ENCODE measurements at regions not wholly inside any gene's neighbourhood (a gene's known extent, or its start where the extent isn't known, plus 50 kb on each side); places are given as distances from the start of the nearest gene placed in this dataset.

DNA sequence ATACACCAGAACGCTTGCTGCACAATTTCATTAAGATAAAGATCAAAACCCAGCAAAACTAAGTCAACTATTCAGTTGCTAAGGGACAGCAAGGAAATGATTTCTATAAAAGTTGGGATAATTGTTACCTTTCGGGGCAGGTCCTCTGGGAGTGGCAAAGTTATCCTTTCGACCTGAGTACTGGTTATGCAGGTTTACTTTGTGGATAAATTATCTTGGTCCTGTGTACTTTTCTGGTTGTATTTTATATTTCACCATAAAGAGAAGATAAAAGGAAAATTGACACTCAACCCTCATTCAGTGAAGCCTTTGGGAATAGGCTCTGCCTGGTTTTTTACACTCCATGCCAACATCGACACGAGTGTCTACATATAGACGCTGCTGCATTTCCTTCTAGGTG is 146.5 kb downstream of the SYK start:
- H3K27me3 ChIP-seq (ENCODE audit: control insufficient read depth in 1 of 2, insufficient read depth in 2 of 2, low read length in 2 of 2), result no peaks in the 10 kb centered on the region
- H3K4me1 ChIP-seq (ENCODE audit: control insufficient read depth, insufficient read depth, low read length), result no peaks in the 10 kb centered on the region
- no peak overlapping the region for H3K4me3 ChIP-seq (ENCODE audit: low read length in 2 of 2)
- no peaks in the 10 kb centered on the region for H3K36me3 ChIP-seq (ENCODE audit: control insufficient read depth in 2 of 2, insufficient read depth in 2 of 2, low read length in 2 of 2)
- no peaks in the 10 kb centered on the region for H3K9me3 ChIP-seq (ENCODE audit: control insufficient read depth in 2 of 2, low read length in 2 of 2)
- H3K9ac ChIP-seq (ENCODE audit: low read length in 2 of 2), result no peak overlapping the region
- no peak overlapping the region for H3K27ac ChIP-seq (ENCODE audit: low read length)

GRCh38 chr9:90950600-90950999 is 149.0 kb downstream of the SYK start:
- Histone ChIP-seq H3K27me3 (ENCODE audit: control insufficient read depth in 1 of 2, insufficient read depth in 2 of 2, low read length in 2 of 2) (no peaks in the 10 kb centered on the region), H3K9me3 (ENCODE audit: control insufficient read depth in 2 of 2, low read length in 2 of 2) (no peaks in the 10 kb centered on the region), H3K4me3 (ENCODE audit: low read length in 2 of 2) (no peak overlapping the region), H3K36me3 (ENCODE audit: control insufficient read depth in 2 of 2, insufficient read depth in 2 of 2, low read length in 2 of 2) (no peaks in the 10 kb centered on the region), H3K27ac (ENCODE audit: low read length) (no peak overlapping the region), H3K9ac (ENCODE audit: low read length in 2 of 2) (no peak overlapping the region), H3K4me1 (ENCODE audit: control insufficient read depth, insufficient read depth, low read length) (no peaks in the 10 kb centered on the region)

DNA sequence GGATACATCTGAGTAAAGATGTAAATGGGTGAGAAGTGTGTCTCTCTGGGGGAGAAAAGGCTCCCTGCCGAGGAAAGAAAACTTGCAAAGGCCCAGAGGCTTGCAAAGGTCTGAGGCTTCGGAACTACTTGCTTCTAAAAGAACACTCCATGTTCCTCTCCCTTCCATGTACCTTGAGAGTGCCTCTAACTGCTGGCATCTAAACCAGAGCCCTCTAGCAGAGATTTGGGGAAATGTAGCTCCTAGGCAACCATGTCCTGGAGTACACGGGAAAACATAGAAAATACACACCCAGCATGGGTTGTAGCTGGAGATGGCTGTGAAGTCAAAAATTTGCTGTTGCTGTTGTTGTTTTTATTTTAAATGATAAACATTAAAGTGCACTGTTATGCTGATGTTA is 151.6 kb downstream of the SYK start:
- Histone ChIP-seq H3K36me3 (ENCODE audit: control insufficient read depth in 2 of 2, insufficient read depth in 2 of 2, low read length in 2 of 2) (no peaks in the 10 kb centered on the region), H3K27ac (ENCODE audit: low read length) (no peak overlapping the region), H3K9ac (ENCODE audit: low read length in 2 of 2) (no peak overlapping the region), H3K9me3 (ENCODE audit: control insufficient read depth in 2 of 2, low read length in 2 of 2) (no peaks in the 10 kb centered on the region), H3K27me3 (ENCODE audit: control insufficient read depth in 1 of 2, insufficient read depth in 2 of 2, low read length in 2 of 2) (no peaks in the 10 kb centered on the region), H3K4me1 (ENCODE audit: control insufficient read depth, insufficient read depth, low read length) (no peaks in the 10 kb centered on the region), H3K4me3 (ENCODE audit: low read length in 2 of 2) (no peak overlapping the region)

GRCh38 chr9:90953805-90954204 is 152.2 kb downstream of the SYK start:
- H3K36me3 ChIP-seq (ENCODE audit: control insufficient read depth in 2 of 2, insufficient read depth in 2 of 2, low read length in 2 of 2), result no peaks in the 10 kb centered on the region
- H3K27me3 ChIP-seq (ENCODE audit: control insufficient read depth in 1 of 2, insufficient read depth in 2 of 2, low read length in 2 of 2), result no peaks in the 10 kb centered on the region
- no peak overlapping the region for H3K9ac ChIP-seq (ENCODE audit: low read length in 2 of 2)

DNA sequence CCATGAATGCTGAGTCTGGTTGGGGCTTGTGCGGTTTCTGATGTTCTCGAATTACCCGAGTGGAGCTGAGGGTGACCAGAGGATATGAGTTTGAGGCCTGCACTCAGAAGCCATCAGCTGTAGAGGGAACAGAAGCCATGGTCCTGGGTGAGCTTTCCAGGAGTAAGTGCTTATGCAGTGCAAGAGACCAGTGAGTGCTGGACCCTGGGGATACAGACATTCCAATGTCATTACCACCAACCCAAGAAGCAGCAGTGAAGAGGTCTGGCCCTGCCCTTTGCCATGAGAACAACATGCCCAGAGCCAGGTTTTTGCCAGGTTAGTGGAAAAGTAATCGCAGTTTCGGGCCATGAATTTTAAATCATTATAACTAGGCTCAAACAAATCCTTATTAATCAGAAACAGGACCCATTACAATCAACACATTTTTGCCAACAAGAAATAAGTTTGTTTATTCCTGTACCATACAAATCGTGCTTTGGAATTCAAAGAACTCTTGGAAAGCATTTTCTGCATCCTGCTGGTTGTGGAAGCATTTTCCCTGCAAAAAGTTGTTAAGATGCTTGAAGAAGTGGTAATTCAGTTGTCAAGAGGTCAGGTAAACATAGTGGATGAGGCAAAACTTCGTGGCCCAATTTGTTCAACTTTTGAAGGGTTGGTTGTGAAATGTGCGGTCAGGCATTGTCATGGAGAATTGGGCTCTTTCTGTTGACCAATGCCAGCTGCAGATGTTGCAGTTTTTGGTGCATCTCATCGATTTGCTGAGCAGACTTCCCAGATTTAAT is 154.6 kb downstream of the SYK start:
- Histone ChIP-seq H3K9ac (ENCODE audit: low read length in 2 of 2) (no peak overlapping the region), H3K9me3 (ENCODE audit: control insufficient read depth in 2 of 2, low read length in 2 of 2) (no peaks in the 10 kb centered on the region), H3K4me3 (ENCODE audit: low read length in 2 of 2) (no peak overlapping the region)

More at GRCh38 chr9:90953805-90954204, 152.2 kb downstream of the SYK start:
- Histone ChIP-seq H3K9me3 (ENCODE audit: control insufficient read depth in 2 of 2, low read length in 2 of 2) (no peaks in the 10 kb centered on the region), H3K4me3 (ENCODE audit: low read length in 2 of 2) (no peak overlapping the region), H3K4me1 (ENCODE audit: control insufficient read depth, insufficient read depth, low read length) (no peaks in the 10 kb centered on the region), H3K27ac (ENCODE audit: low read length) (no peak overlapping the region)

DNA sequence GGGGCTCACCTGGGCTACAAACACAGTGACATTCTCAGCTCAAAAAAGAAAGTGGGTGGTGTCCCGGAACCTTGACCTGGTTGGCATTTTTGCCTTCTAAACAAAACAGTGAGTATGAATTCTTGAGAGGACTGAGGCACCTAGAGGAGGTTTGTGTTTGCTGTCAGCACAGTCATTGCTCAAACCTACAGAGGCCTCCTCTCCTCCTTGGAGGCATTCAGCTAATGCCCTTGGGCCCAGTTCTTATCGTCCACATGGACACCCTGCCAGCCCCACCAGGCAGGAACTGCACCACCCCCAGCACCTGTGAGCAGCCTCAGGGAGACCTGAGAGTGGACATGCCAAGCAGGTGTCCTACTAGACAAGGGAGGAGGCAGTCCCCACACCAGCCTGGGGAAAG is 156.7 kb downstream of the SYK start:
- Histone ChIP-seq H3K9me3 (ENCODE audit: control insufficient read depth in 2 of 2, low read length in 2 of 2) (no peaks in the 10 kb centered on the region), H3K36me3 (ENCODE audit: control insufficient read depth in 2 of 2, insufficient read depth in 2 of 2, low read length in 2 of 2) (no peaks in the 10 kb centered on the region), H3K9ac (ENCODE audit: low read length in 2 of 2) (no peak overlapping the region), H3K4me3 (ENCODE audit: low read length in 2 of 2) (no peak overlapping the region), H3K4me1 (ENCODE audit: control insufficient read depth, insufficient read depth, low read length) (no peaks in the 10 kb centered on the region), H3K27me3 (ENCODE audit: control insufficient read depth in 1 of 2, insufficient read depth in 2 of 2, low read length in 2 of 2) (peaks cover 0 to 6% of the 10 kb centered on the region in 2 donors), H3K27ac (ENCODE audit: low read length) (no peak overlapping the region)

More for the DNA sequence above, 154.6 kb downstream of the SYK start:
- Histone ChIP-seq H3K27ac (ENCODE audit: low read length) (no peak overlapping the region), H3K36me3 (ENCODE audit: control insufficient read depth in 2 of 2, insufficient read depth in 2 of 2, low read length in 2 of 2) (no peaks in the 10 kb centered on the region), H3K27me3 (ENCODE audit: control insufficient read depth in 1 of 2, insufficient read depth in 2 of 2, low read length in 2 of 2) (peaks cover 0 to 3% of the 10 kb centered on the region in 2 donors), H3K4me1 (ENCODE audit: control insufficient read depth, insufficient read depth, low read length) (no peaks in the 10 kb centered on the region)

DNA sequence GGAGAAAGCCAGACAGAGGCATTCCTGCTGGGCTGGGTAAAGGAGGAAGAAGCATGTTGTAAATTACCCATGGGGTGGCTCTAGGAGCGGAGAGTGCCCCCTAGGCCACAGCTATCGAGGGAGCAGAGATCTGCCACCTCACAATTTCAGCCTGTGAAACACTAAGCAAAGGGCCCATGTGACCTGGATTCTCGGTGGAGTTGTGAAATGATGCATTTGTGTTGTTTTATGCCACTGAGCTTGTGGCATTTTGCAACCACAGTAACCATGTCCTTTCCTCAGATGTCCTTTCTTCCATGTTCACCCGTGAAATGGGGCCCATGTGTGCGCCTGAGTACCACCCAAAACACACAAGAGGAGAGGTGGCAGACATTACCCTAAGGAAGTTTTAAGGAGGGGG is 159.3 kb downstream of the SYK start:
- Histone ChIP-seq H3K4me1 (ENCODE audit: control insufficient read depth, insufficient read depth, low read length) (peaks cover 6% of the 10 kb centered on the region), H3K9ac (ENCODE audit: low read length in 2 of 2) (no peak overlapping the region), H3K9me3 (ENCODE audit: control insufficient read depth in 2 of 2, low read length in 2 of 2) (no peaks in the 10 kb centered on the region), H3K36me3 (ENCODE audit: control insufficient read depth in 2 of 2, insufficient read depth in 2 of 2, low read length in 2 of 2) (no peaks in the 10 kb centered on the region), H3K4me3 (ENCODE audit: low read length in 2 of 2) (no peak overlapping the region), H3K27me3 (ENCODE audit: control insufficient read depth in 1 of 2, insufficient read depth in 2 of 2, low read length in 2 of 2) (peaks cover 0 to 6% of the 10 kb centered on the region in 2 donors), H3K27ac (ENCODE audit: low read length) (no peak overlapping the region)

DNA sequence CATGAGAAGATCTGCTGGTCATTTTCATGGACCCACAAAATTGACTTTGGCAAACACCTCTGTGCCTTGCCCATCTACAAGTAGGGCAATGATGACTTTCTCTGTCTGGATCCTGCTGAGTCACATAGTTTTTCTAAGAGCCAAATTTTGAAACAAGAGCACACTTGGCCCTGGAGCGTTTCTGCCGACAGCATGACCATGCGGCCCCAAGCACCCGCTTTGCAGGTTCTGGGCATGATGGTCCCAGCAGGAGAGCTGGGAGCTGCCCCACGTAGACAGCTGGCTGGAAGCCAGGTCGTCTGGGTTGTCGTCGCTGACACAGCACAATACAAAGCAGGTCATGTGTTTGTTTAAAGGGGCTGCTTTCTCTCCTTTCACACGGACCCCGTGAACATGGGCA is 159.8 kb downstream of the SYK start:
- peaks cover 0 to 6% of the 10 kb centered on the region in 2 donors for H3K27me3 ChIP-seq (ENCODE audit: control insufficient read depth in 1 of 2, insufficient read depth in 2 of 2, low read length in 2 of 2)
- H3K9me3 ChIP-seq (ENCODE audit: control insufficient read depth in 2 of 2, low read length in 2 of 2), result no peaks in the 10 kb centered on the region
- peaks cover 7% of the 10 kb centered on the region for H3K4me1 ChIP-seq (ENCODE audit: control insufficient read depth, insufficient read depth, low read length)
- no peaks in the 10 kb centered on the region for H3K36me3 ChIP-seq (ENCODE audit: control insufficient read depth in 2 of 2, insufficient read depth in 2 of 2, low read length in 2 of 2)
- no peak overlapping the region for H3K27ac ChIP-seq (ENCODE audit: low read length)
- H3K4me3 ChIP-seq (ENCODE audit: low read length in 2 of 2), result no peak overlapping the region
- no peak overlapping the region for H3K9ac ChIP-seq (ENCODE audit: low read length in 2 of 2)

DNA sequence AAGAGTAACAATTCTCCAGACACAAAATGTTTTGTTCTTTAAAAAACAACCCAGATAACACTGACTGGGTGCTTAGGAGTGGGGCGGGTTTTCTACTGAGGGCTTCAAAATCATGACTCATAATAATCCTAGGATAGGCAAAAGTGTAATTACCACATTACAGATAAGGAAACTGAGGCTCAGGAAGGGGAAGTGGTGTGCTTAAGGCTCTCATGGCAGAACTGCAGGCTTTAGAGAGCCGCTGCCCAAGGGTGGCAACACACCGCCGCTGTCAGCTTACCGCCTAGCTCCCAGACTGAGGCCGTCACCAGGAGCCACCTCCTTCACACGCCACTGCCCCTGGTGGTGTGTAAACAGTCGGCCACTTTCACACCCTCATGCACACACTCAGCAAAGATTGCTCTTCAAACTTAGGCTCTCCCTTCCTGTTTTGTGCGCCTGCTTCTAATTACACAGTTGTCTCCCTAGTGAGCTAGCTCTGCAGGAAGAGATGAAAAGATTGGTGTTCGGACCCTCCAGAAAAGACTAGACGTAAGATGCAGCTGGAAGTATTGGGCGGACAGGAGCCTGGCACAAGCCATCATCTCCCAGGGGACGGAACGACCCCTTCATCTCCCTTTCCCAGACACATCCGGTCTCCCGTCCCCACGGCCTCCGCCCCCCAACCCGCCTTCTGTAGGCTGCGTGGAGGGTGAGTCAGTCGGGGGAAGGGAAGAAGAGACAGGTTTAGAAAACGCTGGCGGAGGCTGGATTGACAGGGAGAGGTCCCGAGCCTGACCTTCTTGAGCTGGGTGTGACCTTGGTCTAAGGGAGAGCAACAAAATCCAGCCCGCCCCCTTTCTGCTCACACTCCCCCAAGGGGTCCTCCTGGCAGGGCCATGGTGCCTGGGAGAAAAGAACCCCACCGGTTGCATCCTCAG is 162.7 kb downstream of the SYK start:
- H3K27me3 ChIP-seq (ENCODE audit: control insufficient read depth in 1 of 2, insufficient read depth in 2 of 2, low read length in 2 of 2), result peaks cover 0 to 6% of the 10 kb centered on the region in 2 donors
- peak overlapping the region; percentile 41 for H3K27ac ChIP-seq (ENCODE audit: low read length)
- peaks cover 7% of the 10 kb centered on the region for H3K4me1 ChIP-seq (ENCODE audit: control insufficient read depth, insufficient read depth, low read length)
- H3K4me3 ChIP-seq (ENCODE audit: low read length in 2 of 2), result peak overlapping the region; percentile 63 to 69
- no peaks in the 10 kb centered on the region for H3K36me3 ChIP-seq (ENCODE audit: control insufficient read depth in 2 of 2, insufficient read depth in 2 of 2, low read length in 2 of 2)
- peak overlapping the region; percentile 49 to 64 for H3K9ac ChIP-seq (ENCODE audit: low read length in 2 of 2)
- H3K9me3 ChIP-seq (ENCODE audit: control insufficient read depth in 2 of 2, low read length in 2 of 2), result no peaks in the 10 kb centered on the region

- no peaks in the 10 kb centered on the region for H3K9me3 ChIP-seq (ENCODE audit: control insufficient read depth in 2 of 2, low read length in 2 of 2)
- H3K36me3 ChIP-seq (ENCODE audit: control insufficient read depth in 2 of 2, insufficient read depth in 2 of 2, low read length in 2 of 2), result no peaks in the 10 kb centered on the region
- peak overlapping the region; percentile 41 for H3K27ac ChIP-seq (ENCODE audit: low read length)
- H3K4me1 ChIP-seq (ENCODE audit: control insufficient read depth, insufficient read depth, low read length), result peaks cover 7% of the 10 kb centered on the region
- H3K9ac ChIP-seq (ENCODE audit: low read length in 2 of 2), result peak overlapping the region; percentile 49 to 64
- peak overlapping the region; percentile 63 to 69 for H3K4me3 ChIP-seq (ENCODE audit: low read length in 2 of 2)
- H3K27me3 ChIP-seq (ENCODE audit: control insufficient read depth in 1 of 2, insufficient read depth in 2 of 2, low read length in 2 of 2), result peaks cover 0 to 6% of the 10 kb centered on the region in 2 donors
Measured at GRCh38 chr9:90965226-90966030, 163.8 kb downstream of the SYK start.

All from stomach smooth muscle (tissue), 2 donors.